ENCODE measurements at regions not wholly inside any gene's neighbourhood (a gene's known extent, or its start where the extent isn't known, plus 50 kb on each side); places are given as distances from the start of the nearest gene placed in this dataset.

DNA sequence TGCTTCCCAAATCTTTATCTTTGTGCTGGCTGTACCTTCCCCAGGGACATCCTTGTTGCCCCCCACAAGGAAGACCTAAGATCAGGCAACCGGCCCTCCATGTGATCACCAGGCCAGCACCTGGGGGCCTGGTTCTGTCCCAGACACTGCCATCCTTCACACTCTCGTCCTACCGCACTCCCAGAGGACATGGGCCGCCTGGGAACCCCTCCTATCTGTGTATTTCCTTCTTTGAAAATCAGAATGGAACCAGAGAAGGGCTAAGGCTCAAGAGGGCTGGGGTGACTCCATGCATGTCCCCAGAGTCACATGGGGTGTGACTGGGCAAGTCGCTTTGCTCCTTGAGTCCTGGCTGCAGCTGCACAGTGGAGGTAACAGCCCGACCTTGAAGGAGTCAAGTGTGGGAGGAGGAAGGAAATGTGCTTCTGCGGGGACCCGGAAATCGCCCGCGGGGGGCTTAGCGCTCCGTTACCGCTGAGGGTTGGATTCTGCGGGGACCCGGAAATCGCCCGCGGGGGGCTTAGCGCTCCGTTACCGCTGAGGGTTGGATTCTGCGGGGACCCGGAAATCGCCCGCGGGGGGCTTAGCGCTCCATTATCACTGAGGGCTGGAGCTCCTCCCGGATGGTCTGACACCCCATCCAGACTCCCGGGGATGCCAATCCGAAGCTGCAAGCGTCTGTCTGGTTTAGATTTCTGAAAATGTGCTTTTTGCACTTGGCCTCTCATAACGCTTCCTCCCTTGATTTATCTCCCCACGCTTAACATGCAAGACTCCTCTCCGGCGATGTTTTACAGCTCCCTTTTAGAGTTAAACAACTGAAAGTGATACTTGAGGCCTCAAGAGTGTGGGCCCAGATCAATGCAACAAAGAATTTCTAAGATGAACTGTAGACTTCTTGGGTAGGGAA lies 278.9 kb downstream of the NPHP4 start:
- no peak for DNase-seq (ENCODE audit: low read depth in 2 of 2)

DNA sequence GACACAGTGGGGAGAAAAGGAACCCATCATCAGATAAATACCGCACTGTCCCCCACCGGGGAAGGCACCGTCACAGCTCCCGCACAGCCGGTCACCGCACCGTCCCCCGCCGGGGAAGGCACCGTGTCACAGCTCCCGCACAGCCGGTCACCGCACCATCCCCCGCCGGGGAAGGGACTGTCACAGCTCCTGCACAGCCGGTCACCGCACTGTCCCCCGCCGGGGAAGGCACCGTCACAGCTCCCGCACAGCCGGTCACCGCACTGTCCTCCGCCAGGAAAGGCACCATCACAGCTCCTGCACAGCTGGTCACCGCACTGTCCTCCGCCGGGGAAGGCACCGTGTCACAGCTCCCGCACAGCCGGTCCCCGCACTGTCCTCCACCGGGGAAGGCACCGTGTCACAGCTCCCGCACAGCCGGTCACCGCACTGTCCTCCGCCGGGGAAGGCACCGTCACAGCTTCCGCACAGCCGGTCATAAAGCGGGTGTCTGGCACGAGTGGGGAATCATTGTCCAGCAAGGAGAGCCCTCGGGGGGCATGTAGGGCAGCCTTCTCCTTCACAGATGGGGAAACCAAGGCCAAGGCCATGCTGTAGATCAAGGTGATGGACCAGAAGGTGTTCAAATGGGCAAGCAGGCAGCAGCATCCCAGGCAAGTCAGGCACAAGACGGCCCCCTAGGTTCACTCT lies 280.1 kb downstream of the NPHP4 start:
- no peak for DNase-seq (ENCODE audit: low read depth in 2 of 2)

DNA sequence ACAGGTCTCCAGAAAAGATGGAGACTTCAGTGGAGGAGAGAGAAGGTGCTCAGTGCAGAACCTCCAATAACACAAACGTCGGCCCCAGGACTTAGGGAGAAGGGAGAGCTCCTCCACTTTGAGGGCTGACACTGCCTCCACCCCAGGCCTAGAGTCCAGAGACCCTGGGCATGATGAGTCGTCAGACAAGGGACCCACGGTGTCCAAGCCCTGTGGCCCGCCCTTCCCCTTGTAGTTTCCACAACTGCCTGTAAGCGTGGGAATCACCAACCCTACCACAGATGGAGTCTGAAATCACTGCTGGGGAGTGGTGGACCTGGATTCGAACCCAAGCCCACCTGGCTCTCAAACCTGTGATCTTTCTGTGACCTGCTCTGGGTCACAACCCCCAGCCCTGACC lies 281.1 kb downstream of the NPHP4 start:
- no peak for DNase-seq (ENCODE audit: low read depth in 2 of 2)

DNA sequence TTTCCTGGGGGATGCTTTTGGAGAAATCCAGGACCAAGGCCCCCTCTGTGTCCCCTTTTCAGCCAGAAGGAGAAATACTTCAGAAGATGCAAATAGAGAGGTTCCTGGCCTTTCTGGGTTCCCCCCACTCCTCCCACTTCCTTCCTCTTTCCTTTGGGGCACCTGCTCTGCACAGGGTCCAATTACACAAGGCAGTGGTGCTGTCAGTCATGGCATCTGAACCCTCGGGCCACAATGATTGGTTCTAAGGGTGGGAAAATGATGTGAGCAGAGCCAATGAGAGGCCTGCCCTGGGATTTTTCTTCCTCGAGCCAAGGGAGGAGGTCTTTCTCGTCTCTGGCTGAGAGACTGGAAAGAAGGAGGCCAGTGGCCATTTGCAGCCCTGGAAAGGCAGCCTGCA lies 282.2 kb downstream of the NPHP4 start:
- DNase-seq (ENCODE audit: low read depth in 2 of 2): no peak

DNA sequence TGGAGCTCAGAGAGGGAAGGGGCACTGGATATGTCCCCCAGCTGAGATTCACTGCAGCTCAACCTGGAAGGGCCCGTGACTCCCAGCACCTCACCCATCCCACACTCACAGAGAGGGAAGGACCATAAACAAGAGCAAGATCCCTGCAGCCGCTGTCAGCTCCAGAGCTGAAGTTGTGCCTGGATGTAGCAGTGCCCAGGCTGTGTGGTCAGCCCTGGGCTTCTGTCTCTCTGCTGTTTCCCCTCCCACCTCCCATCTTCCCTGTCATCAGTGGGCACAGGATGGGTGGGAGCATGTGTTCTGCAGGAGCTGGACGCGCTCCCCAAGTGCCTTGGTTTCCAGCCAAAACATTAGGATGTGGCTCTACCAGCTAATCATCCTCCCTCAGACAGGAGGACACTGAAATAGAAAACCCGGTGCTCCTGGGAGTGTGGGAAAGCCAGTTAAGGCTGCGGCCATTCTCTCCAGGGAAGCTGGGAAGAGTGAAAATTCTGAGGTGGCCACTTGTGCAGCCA lies 282.7 kb downstream of the NPHP4 start:
- DNase-seq (ENCODE audit: low read depth in 2 of 2): no peak

DNA sequence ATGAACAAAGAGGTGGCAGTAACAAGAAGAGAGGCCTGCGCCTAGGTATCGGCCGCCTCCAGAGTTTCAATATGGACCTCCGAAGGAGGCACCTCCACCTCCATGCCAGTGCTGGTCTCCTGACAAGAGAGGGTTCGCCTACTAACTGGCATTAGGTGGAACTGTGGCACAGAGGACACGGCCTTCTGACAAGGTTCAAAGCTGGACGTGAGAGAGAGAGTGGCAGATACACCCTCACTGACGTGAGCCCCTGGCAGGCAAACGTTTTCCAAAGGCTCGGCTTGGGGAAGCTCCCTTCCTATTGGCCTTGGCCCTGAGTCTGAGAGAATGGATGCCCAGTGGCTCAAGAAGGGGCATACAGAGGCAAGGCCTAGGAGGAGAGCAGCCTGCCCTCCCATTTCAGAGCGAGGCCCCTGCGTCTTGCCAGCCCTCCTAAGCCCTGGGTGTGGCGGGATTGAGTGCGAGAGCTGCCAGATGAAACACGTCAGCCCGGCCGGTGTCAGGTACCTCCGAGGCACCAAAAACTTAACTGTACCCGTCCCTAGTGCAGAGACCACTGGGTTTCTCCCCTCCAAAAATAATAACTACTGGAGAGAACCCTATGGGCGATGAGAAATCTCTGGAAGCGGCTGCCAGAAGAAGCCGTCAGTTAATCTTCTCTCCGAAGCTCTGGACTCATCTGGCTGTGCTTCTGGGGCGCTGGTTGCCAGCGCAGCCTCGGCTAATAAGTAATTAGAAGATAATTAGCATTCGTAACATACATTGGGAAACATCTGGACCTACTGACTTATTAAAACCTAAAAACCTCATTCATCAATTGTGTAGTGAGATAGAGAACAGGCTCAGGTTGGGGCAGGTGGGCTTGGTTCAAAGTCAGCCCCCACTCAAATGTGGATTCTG lies 283.6 kb downstream of the NPHP4 start:
- no peak for DNase-seq (ENCODE audit: low read depth in 2 of 2)

DNA sequence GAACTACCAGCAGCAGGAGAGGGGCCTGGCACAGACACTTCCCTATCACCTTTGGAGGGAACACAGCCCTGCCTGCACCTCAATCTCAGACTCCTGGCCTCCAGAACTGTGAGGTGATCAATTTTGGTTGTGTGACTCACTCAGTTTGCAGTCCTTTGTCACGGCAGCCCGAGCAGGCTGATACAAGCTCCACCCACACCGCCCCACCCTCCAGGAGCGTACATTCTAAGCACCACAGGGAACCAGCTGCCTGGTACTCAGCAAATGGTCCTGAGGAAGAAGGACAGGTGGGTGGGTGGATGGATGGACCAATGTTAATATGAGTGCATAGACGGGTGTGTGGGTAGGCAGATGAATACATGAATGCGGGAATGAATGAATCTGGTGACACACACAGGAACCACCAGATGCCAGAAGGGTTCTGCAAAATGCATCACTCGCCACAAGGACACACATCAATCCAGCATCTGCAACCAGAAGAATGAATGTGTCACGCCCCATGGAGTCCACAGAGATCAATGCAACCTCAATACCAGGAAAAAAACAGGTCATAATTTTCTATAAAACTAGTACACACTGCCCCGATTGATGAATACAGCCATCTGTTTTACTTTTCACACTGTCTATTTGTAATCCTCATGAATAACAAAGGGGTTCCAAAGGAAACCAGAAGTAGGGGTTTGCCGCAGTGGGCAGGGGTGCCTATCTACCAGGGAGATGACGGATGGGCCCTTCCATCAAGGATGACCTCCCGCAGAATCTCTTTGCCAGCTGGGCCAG lies 284.5 kb downstream of the NPHP4 start:
- DNase-seq (ENCODE audit: low read depth in 2 of 2): no peak

DNA sequence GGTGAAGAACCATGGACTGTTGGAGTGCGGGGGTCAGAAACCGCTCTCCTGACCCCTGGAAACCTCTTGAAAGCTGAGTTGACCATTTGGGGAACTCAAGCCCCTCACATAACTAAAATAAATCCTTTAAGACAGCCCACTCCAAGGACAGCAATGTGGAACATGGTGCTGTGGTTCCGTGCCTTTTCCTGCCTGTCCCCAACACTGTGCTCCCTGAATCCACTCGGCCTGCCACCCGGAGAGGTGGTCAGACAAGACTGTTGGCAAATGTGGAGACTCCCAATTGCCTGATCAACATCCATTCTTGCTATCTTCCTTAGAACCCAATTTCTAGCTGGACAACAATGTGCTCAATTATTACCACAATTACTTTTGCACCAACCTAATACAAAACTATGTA lies 286.0 kb downstream of the NPHP4 start:
- DNase-seq (ENCODE audit: low read depth in 2 of 2): no peak

DNA sequence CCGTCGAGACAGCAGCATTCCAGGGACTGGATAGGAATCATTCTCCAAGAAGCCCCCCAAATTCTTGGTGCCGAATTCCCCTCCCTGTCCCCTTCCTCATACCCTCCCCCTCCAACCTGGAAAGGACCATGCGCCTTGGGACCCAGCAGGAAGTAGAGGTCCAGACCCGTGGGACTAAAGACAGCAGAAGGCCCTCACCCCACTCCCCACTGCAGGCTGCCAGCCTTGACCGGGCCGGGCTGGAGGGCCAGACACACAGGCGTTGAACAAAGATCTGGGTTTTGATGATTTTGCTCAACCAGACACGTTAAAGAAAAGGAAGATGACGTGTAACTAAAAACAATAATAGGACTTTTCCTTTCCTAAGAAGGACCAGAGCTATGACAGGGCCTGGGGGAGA lies 286.5 kb downstream of the NPHP4 start:
- no peak for DNase-seq (ENCODE audit: low read depth in 2 of 2)

DNA sequence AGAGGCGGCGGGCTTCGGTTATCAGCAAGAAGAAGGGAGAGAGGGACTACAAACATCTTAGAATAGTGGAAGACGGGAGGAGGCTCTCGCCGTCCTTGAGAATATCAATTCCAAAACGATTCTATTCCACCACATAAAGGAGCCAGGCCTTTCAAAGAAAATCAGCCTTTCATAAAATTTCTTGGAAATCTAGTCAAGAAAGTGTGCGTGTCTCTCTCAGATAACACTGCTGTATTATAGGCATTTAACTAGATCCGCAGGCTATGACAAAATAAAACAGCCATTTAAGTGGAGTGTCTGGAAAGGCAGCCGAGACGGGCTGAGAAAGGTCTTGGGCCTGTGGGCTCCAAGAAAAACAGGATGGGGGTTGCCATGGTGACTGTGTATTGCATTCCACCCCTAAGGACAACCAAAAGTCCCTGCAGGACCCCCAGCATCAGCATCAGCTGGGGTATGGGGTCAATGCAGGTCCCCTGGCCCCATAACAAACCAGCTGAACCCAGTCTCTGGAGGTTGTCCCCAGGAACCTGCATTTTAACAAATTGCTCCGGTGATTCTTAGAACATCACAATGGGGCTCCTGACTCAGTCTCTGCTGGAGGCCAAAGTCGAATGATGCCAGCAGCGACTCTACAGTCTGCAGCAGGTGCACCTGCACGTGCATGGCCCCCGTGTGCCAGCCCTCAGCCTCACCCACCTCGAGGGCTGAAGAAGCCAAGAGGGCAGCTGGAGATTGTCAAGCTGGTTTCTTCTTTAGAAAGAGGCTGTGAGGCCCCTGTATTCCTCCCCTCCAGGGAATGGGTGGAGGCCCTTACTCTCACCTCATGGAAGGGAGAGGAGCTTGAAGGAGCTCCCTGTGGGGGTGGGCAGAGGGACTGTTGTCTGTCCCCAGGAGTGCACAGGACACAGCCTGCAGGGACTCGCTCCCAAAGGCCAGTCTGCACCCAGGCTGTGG lies 287.4 kb downstream of the NPHP4 start:
- no peak for DNase-seq (ENCODE audit: low read depth in 2 of 2)

DNA sequence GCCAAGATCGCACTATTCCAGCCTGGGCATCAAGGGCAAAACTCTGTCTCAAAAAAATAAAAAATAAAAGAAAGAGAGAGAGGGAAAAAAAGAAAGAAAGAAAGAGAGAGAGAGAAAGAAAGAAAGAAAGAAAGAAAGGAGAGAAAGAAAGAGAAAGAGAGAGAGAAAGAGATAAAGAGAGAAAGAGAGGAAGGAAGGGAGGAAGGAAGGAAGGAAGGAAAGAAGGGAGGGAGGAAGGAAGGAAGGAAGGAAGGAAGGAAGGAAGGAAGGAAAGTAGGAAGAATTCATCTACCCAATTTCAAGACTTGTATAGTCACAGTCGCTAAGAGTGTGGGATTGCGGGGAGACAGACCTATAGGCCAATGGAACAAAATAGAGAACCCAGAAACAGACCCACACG lies 290.6 kb downstream of the NPHP4 start:
- DNase-seq (ENCODE audit: low read depth in 2 of 2): no peak

DNA sequence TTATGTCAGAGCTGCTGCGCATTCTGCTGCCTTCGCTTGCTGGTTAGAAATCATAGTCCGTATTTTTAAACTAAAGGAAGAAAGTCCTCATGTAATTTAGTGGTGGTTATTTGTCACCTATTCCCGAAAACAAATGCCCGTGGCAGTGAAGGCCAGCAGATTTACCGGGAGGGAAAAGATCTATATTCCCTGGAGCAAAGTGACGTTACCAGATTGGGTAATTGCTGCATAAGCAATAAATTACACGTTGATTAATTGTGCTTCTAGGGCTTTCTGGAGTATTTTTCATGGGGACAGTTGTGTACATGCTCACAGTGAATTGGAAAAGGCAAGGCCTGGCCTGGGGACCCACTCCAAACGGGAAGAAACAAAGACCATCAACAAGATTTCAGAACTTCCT lies 298.7 kb downstream of the NPHP4 start:
- DNase-seq (ENCODE audit: low read depth in 2 of 2): no peak

DNA sequence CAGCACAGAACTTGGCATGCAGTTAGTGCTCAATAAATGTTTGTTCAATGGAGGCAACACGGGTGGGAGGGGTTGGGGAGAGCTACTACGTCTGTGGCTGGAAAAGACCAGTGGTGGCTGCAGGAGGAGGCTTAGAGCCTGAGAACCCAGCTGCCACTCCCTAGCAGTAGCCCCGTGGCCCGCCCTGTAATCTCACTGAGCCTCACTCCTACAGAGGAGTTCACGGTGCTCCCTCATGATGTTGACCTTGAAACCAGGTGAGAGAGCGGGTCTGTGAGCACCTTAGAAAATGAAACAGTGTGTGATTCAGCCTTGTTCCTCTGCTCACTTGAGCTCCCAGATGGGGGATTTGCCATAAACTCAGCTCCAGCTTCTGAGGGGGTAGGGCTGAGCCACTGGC lies 299.6 kb downstream of the NPHP4 start:
- DNase-seq (ENCODE audit: low read depth in 2 of 2): no peak

DNA sequence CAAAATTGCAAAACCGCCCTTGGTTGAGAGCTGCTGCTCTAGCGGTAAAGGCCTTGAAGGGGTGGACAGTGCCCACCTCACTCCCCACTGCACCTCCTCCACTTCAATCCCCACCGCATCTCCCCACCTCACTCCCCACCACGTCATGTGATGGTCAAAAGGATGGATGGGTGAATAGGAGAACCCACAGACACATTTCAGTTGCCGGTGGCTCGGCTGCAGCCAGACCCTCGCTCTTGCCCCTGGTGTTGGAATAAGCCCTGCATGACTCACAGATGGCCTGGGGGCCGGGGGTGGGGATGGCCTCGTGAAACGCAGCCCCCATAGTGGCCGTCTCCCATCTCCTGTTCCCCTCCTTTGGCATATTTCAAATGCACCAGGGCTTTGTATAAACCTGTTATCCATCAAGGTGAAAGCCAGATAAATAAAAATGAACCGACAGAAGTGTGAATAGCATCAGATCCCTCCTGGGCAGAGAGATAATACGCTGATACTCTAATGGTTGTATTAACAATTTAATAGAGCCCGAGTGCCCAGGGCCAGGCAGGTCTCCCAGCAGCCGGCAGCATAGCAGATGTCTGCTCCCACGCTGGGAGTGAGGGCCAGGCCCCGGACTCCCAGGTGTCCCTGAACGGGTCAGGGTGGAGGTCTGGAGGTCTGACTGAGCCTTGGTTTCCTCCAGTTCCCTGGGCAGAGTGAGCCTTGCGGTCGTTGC lies 300.3 kb downstream of the NPHP4 start:
- DNase-seq (ENCODE audit: low read depth in 2 of 2): no peak

DNA sequence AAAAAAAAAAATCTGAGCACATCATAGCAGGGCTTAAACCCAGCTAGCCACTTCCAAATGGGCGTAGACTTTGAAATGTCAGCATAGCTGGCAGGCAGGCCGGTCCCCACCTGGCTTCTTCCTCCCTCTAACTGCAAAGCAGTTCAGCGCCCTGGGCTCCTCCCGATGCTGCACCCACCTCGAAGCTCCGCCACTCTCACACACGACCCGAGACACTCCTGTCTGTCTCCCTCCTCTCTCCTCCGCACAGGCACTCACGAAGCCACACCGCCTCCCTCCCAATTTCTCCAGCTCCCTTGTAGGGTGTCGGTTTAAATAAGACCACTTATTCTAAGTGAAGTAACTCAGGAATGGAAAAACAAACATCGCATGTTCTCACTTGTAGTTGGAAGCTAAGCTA lies 301.3 kb downstream of the NPHP4 start:
- DNase-seq (ENCODE audit: low read depth in 2 of 2): no peak

DNA sequence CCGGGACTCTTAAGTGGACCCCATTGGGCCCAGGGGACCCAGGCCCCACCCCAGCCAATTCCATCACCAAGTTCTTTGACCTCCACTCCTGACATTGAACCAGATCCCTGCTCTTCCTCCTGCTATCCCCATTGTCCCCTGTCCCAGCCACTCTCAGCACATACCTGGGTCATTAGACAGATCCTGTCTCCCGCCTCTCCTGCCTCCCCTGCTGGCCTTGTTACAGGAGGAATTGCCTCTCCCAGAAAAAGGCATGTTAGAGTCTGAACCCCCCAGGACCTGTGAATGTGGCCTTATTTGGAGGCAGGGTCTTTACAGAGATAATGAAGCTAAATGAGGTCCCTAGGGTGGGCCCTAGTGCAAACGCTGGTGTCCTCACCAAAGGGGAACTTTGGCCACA lies 301.9 kb downstream of the NPHP4 start:
- DNase-seq (ENCODE audit: low read depth in 2 of 2): no peak

DNA sequence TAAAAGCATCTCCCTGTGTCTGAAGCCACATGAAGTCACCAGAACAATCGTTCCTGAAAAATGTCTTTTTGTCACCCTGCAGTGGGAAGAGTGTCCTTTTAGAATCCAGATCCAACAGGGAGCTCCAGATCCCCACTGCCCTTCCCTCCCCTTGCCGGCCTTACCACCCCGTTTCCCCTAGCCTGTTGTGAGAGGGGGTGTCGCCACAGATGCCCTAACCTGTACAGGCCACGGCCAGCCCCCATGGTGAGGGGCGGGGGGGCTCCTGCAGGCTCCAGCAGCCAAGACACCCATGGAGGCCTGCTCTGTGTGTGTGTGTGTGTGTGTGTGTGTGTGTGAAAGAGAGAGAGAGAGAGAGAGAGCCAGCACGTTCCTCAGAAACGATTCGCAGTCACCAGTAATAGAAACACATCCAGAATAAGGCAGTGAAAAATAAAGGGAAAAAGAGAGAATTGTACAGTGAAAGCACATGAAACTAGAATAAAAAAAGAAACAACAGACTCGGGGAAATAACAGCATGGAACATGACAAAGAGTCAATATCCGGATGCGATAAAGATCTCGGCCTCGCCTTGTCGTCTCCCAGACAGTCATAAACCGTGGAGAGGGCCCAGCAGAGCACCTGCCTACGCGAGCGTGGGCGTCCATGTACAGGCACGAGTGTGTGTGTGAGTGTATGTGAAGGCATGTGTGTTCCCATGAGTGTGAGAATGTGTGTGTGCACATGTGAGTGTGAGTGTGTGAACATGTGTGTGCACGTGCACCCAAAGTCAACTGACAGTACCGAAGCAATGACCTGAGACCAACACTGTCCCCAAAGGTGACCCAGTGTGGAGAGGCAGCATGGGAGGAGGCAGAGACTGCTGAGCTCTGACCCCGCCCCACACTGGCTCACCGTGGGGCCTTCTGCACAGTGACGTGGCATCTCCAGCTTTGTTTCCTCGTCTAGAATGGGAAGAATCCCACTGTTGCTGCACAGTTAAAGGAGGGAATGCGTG lies 303.8 kb downstream of the NPHP4 start:
- no peak for DNase-seq (ENCODE audit: low read depth in 2 of 2)

Data from stimulated activated CD4-positive, alpha-beta T cell treated with anti-CD3 and anti-CD28 coated beads, Interleukin-4, amount 100 ng/mL, for 48 hours (primary cell).